NOMO-1 treated with dmso at 0.1 percent for 144 hours (cell line): ENCODE measurements at regions not wholly inside any gene's neighbourhood (a gene's known extent, or its start where the extent isn't known, plus 50 kb on each side); places are given as distances from the start of the nearest gene placed in this dataset.

Experiments
- DNase-seq: peaks from one replicate; lab custom pipeline; 2025; ENCODE audit not compliant: unreplicated experiment; lab: John Stamatoyannopoulos, UW

- no peak for DNase-seq
These were observed 303.2 kb upstream of the GHITM start for GRCh38 chr10:83835945-83836745.

- no peak for DNase-seq
These were observed 290.6 kb upstream of the GHITM start for GRCh38 chr10:83848677-83849076.

- DNase-seq: no peak
These were observed 290.2 kb upstream of the GHITM start for GRCh38 chr10:83849150-83849549.

GRCh38 chr10:83852146-83852545 is 287.2 kb upstream of the GHITM start:
- DNase-seq: no peak

GRCh38 chr10:83862723-83863122 is 276.6 kb upstream of the GHITM start:
- no peak for DNase-seq

- no peak for DNase-seq
These were observed 275.9 kb upstream of the GHITM start for GRCh38 chr10:83863283-83863966.

GRCh38 chr10:83869898-83870297 is 269.4 kb upstream of the GHITM start:
- DNase-seq: no peak

- peak; percentile 43 for DNase-seq
These were observed 267.9 kb upstream of the GHITM start for GRCh38 chr10:83871187-83872081.

GRCh38 chr10:83880252-83880791 is 259.0 kb upstream of the GHITM start:
- no peak for DNase-seq

- DNase-seq: no peak
These were observed 257.6 kb upstream of the GHITM start for GRCh38 chr10:83881661-83882060.

GRCh38 chr10:83886871-83887270 is 252.4 kb upstream of the GHITM start:
- DNase-seq: no peak

- DNase-seq: no peak
These were observed 246.6 kb upstream of the GHITM start for GRCh38 chr10:83892737-83893136.

GRCh38 chr10:83896219-83896618 is 243.1 kb upstream of the GHITM start:
- no peak for DNase-seq

- no peak for DNase-seq
These were observed 241.7 kb upstream of the GHITM start for GRCh38 chr10:83897626-83898025.

GRCh38 chr10:83908506-83908905 is 230.8 kb upstream of the GHITM start:
- peak; percentile 0 for DNase-seq

- no peak for DNase-seq
These were observed 230.3 kb upstream of the GHITM start for GRCh38 chr10:83909001-83909400.

GRCh38 chr10:83915801-83916200 is 223.5 kb upstream of the GHITM start:
- no peak for DNase-seq

- DNase-seq: peak; percentile 84
These were observed 221.5 kb upstream of the GHITM start for GRCh38 chr10:83917537-83918506.

- no peak for DNase-seq
These were observed 220.1 kb upstream of the GHITM start for GRCh38 chr10:83919187-83919586.
